Ovary (tissue), 7 donors: ENCODE measurements at regions not wholly inside any gene's neighbourhood (a gene's known extent, or its start where the extent isn't known, plus 50 kb on each side); places are given as distances from the start of the nearest gene placed in this dataset.

Source experiments
- DNase-seq, 5 donors: peaks; one replicate each; pipeline ENCODE4 v3.0.0-alpha.2; 2019 to 2020
- H3K27ac ChIP-seq, 2 donors: fragments of 200-600 bp; one replicate each; pipeline versions ENCODE4 v1.5.1 to v1.8.0; 2019 to 2022
- H3K27me3 ChIP-seq: fragments of 200-600 bp; one replicate; pipeline ENCODE4 v1.8.0; 2022
- H3K36me3 ChIP-seq: fragments of 200-600 bp; sonication (generic); one replicate; pipeline ENCODE4 v1.5.1; 2019
- H3K4me1 ChIP-seq: one replicate; pipeline ENCODE4 v1.8.1; 2013; ENCODE audit warnings: mild to moderate bottlenecking, moderate library complexity; ENCODE audit not compliant: insufficient read depth
- H3K4me3 ChIP-seq: fragments of 200-600 bp; sonication (generic); one replicate; pipeline ENCODE4 v1.5.1; 2017
- H3K9me3 ChIP-seq, 2 donors: fragments of 200-600 bp in 1 of 2; sonication (generic) in 1 of 2; one replicate each; pipeline versions ENCODE4 v1.5.1 to v1.8.1; 2013 to 2019; ENCODE audit warnings: mild to moderate bottlenecking in 1 of 2, moderate library complexity in 1 of 2
- CTCF ChIP-seq, 3 donors: fragments of 450-650 bp in 2 of 3; fragments of 200-600 bp in 1 of 3; IDR thresholded peaks; one replicate each; pipeline versions ENCODE4 v1.5.1 to v1.8.0; 2016 to 2022; ENCODE audit warnings: antibody characterized with exemption in 3 of 3, mild to moderate bottlenecking in 1 of 3
- EP300 ChIP-seq: sonication (generic); formaldehyde crosslinking; IDR thresholded peaks from one replicate; pipeline ENCODE4 v1.6.1; 2017; ENCODE audit warnings: antibody characterized with exemption
- POLR2A ChIP-seq: fragments of 450-650 bp; IDR thresholded peaks from one replicate; pipeline ENCODE4 v1.6.1; 2017; ENCODE audit warnings: antibody characterized with exemption, mild to moderate bottlenecking, moderate library complexity
- WGBS, 3 donors: extraction: QIAGEN DNeasy Blood & Tissue Kit in 1 of 3; methylation state at CpG; one replicate each; pipeline versions ENCODE4 v1.1.5 to v1.1.7; 2013 to 2017; 5-methylcytosine and 5-hydroxymethylcytosine counted together
- intact Hi-C, 4 donors: fragments of 100-400 bp; cut with DNase I; formaldehyde crosslinking; loops; one replicate each; pipeline versions ENCODE4 v1.11.0 to v1.15.1; 2022 to 2023
- donor health status: DM: no; HTN: no; CAD: no; lungs with moderate emphysema.
- donor health status: DM: no; HTN: no; CAD: no.
- donor health status: Bipolar disorder and iron deficiency.
- donor health status: DM: no; HTN: no; CAD: no.
- donor health status: DM: yes; HTN: yes; CAD: no.

GRCh38 chr1:114292835-114293234 lies 139.2 kb upstream of the SYT6 start:
- no peak overlapping the region for H3K4me3 ChIP-seq
- WGBS, 3 donors: 94 to 97% (median 96%) methylated on average over 2 of the region's 2 CpGs
- no peak for DNase-seq
- no peak for TF ChIP-seq CTCF (IDR thresholded peaks at IDR 0.05)
- no peak for TF ChIP-seq POLR2A
- TF ChIP-seq EP300: no peak
- H3K27me3 ChIP-seq: no peaks in the 10 kb centered on the region
- no peak overlapping the region for H3K27ac ChIP-seq
- intact Hi-C loops: no loop called here
- no peaks in the 10 kb centered on the region for H3K36me3 ChIP-seq
- no peaks in the 10 kb centered on the region for H3K9me3 ChIP-seq
- no peaks in the 10 kb centered on the region for H3K4me1 ChIP-seq

GRCh38 chr1:114292194-114292593 lies 138.5 kb upstream of the SYT6 start:
- no peak for TF ChIP-seq CTCF (IDR thresholded peaks at IDR 0.05)
- no peak for TF ChIP-seq EP300
- TF ChIP-seq POLR2A: no peak
- H3K4me1 ChIP-seq: no peaks in the 10 kb centered on the region
- no peak overlapping the region for H3K27ac ChIP-seq
- H3K36me3 ChIP-seq: no peaks in the 10 kb centered on the region
- H3K4me3 ChIP-seq: no peak overlapping the region
- H3K27me3 ChIP-seq: no peaks in the 10 kb centered on the region
- DNase-seq: no peak
- intact Hi-C loops: no loop called here
- WGBS, 3 donors: 92 to 95% (median 93%) methylated on average over 5 of the region's 5 CpGs
- H3K9me3 ChIP-seq: no peaks in the 10 kb centered on the region

GRCh38 chr1:114290776-114291175 lies 137.1 kb upstream of the SYT6 start:
- Histone ChIP-seq H3K36me3 (no peaks in the 10 kb centered on the region), H3K9me3 (no peaks in the 10 kb centered on the region), H3K27me3 (no peaks in the 10 kb centered on the region), H3K4me3 (no peak overlapping the region), H3K27ac (no peak overlapping the region), H3K4me1 (no peaks in the 10 kb centered on the region)
- WGBS, 3 donors: 71 to 85% (median 78%) methylated on average over 2 of the region's 2 CpGs
- intact Hi-C loops: no loop called here
- no peak for DNase-seq
- TF ChIP-seq CTCF (IDR thresholded peaks at IDR 0.05) (no peak), POLR2A (no peak), EP300 (no peak)

GRCh38 chr1:114290341-114290740 lies 136.7 kb upstream of the SYT6 start:
- no peaks in the 10 kb centered on the region for H3K4me1 ChIP-seq
- WGBS, 3 donors: 70 to 77% (median 74%) methylated on average over 4 of the region's 4 CpGs
- H3K4me3 ChIP-seq: no peak overlapping the region
- TF ChIP-seq POLR2A: no peak
- TF ChIP-seq EP300: no peak
- TF ChIP-seq CTCF (IDR thresholded peaks at IDR 0.05): no peak
- no peaks in the 10 kb centered on the region for H3K27me3 ChIP-seq
- intact Hi-C loops: no loop called here
- DNase-seq: no peak
- H3K27ac ChIP-seq: no peak overlapping the region
- H3K36me3 ChIP-seq: no peaks in the 10 kb centered on the region
- H3K9me3 ChIP-seq: no peaks in the 10 kb centered on the region

GRCh38 chr1:114289824-114290223 lies 136.2 kb upstream of the SYT6 start:
- no peaks in the 10 kb centered on the region for H3K9me3 ChIP-seq
- no peaks in the 10 kb centered on the region for H3K36me3 ChIP-seq
- H3K4me3 ChIP-seq: no peak overlapping the region
- H3K4me1 ChIP-seq: no peaks in the 10 kb centered on the region
- no peak for DNase-seq
- intact Hi-C loops: loop anchor here in 1 of 4 donors (10.0 kb wide), 2 partner anchors 135 to 455 kb away; partner anchors contain the start of gene SYT6
- H3K27me3 ChIP-seq: no peaks in the 10 kb centered on the region
- 77 to 79% (median 77%) methylated on average over 8 of the region's 8 CpGs for WGBS, 3 donors
- no peak for TF ChIP-seq CTCF (IDR thresholded peaks at IDR 0.05)
- no peak for TF ChIP-seq POLR2A
- TF ChIP-seq EP300: no peak
- no peak overlapping the region for H3K27ac ChIP-seq
